ENCODE measurements at regions not wholly inside any gene's neighbourhood (a gene's known extent, or its start where the extent isn't known, plus 50 kb on each side); places are given as distances from the start of the nearest gene placed in this dataset.

- no peak for DNase-seq (ENCODE audit: low read depth, low spot score)
- ChIA-PET CTCF (no interaction called here), POLR2A (no interaction called here)
- H3K4me3 ChIP-seq (ENCODE audit: low read depth, low read length) = no peak overlapping the region
- no peak for TF ChIP-seq CTCF (IDR thresholded peaks at IDR 0.05; ENCODE audit: insufficient read depth, low read length, missing control alignments)
Observed at GRCh38 chr20:39538317-39538716, 576.2 kb downstream of the DHX35 start.

GRCh38 chr20:39535301-39535700 is 573.2 kb downstream of the DHX35 start:
- POLR2A ChIA-PET = no interaction called here
- no peak overlapping the region for H3K4me3 ChIP-seq (ENCODE audit: low read depth, low read length)
- no peak for TF ChIP-seq CTCF (IDR thresholded peaks at IDR 0.05; ENCODE audit: insufficient read depth, low read length, missing control alignments)
- DNase-seq (ENCODE audit: low read depth, low spot score) = no peak
- CTCF ChIA-PET = no interaction called here

GRCh38 chr20:39534846-39535245 is 572.7 kb downstream of the DHX35 start:
- DNase-seq (ENCODE audit: low read depth, low spot score) = no peak
- ChIA-PET POLR2A (no interaction called here), CTCF (no interaction called here)
- no peak for TF ChIP-seq CTCF (IDR thresholded peaks at IDR 0.05; ENCODE audit: insufficient read depth, low read length, missing control alignments)
- H3K4me3 ChIP-seq (ENCODE audit: low read depth, low read length) = no peak overlapping the region

- POLR2A ChIA-PET = no interaction called here
- no peak for DNase-seq (ENCODE audit: low read depth, low spot score)
- H3K4me3 ChIP-seq (ENCODE audit: low read depth, low read length) = no peak overlapping the region
- CTCF ChIA-PET = no interaction called here
- no peak for TF ChIP-seq CTCF (IDR thresholded peaks at IDR 0.05; ENCODE audit: insufficient read depth, low read length, missing control alignments)
Observed at GRCh38 chr20:39533858-39534257, 571.7 kb downstream of the DHX35 start.

- TF ChIP-seq CTCF (IDR thresholded peaks at IDR 0.05; ENCODE audit: insufficient read depth, low read length, missing control alignments) = no peak
- DNase-seq (ENCODE audit: low read depth, low spot score) = no peak
- no peak overlapping the region for H3K4me3 ChIP-seq (ENCODE audit: low read depth, low read length)
- ChIA-PET CTCF (no interaction called here), POLR2A (no interaction called here)
Observed at GRCh38 chr20:39532205-39532604, 570.1 kb downstream of the DHX35 start.

GRCh38 chr20:39528436-39528835 is 566.3 kb downstream of the DHX35 start:
- H3K4me3 ChIP-seq (ENCODE audit: low read depth, low read length) = no peak overlapping the region
- POLR2A ChIA-PET = no interaction called here
- DNase-seq (ENCODE audit: low read depth, low spot score) = no peak
- CTCF ChIA-PET = no interaction called here
- no peak for TF ChIP-seq CTCF (IDR thresholded peaks at IDR 0.05; ENCODE audit: insufficient read depth, low read length, missing control alignments)

All from AG04449 (cell line).